HFF-Myc (cell line): ENCODE measurements at regions not wholly inside any gene's neighbourhood (a gene's known extent, or its start where the extent isn't known, plus 50 kb on each side); places are given as distances from the start of the nearest gene placed in this dataset.

ENCODE experiments used
- DNase-seq: peaks from one replicate; pipeline ENCODE4 v3.0.0-alpha.2; 2011; ENCODE audit warnings: low read depth; ENCODE audit errors: extremely low read depth
- H3K4me3 ChIP-seq: replicated peaks from 2 replicates; pipeline ENCODE4 v1.5.1; 2011; ENCODE audit warnings: low read depth, mild to moderate bottlenecking, control low read depth, low read length
- CTCF ChIP-seq: IDR thresholded peaks from 2 replicates; pipeline ENCODE4 v1.5.1; 2012; ENCODE audit warnings: mild to moderate bottlenecking, low read depth, low read length, control low read depth; ENCODE audit errors: missing control alignments

DNA sequence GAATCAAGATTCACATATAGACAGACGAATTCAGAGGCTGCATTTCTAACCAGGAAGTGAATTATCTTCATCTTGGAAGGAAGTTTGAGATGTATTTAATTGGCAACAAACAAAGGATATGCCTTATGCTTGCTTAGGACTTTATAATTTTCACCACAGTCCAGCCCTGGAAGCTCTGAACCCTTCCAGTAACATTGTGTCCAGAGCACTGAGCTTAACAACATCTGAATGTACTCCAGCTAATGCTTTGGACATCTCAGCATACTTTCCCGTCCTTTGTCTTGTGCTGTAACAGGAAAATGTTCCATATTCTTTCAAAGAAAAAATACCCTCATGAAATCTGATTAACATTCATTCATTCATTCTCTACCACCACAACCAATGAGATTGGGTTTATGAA is 136.3 kb upstream of the SPATS2L start:
- TF ChIP-seq CTCF = no peak
- H3K4me3 ChIP-seq = no peak overlapping the region
- DNase-seq = no peak

GRCh38 chr2:200171731-200172482 is 134.6 kb upstream of the SPATS2L start:
- TF ChIP-seq CTCF = no peak
- no peak for DNase-seq
- no peak overlapping the region for H3K4me3 ChIP-seq

DNA sequence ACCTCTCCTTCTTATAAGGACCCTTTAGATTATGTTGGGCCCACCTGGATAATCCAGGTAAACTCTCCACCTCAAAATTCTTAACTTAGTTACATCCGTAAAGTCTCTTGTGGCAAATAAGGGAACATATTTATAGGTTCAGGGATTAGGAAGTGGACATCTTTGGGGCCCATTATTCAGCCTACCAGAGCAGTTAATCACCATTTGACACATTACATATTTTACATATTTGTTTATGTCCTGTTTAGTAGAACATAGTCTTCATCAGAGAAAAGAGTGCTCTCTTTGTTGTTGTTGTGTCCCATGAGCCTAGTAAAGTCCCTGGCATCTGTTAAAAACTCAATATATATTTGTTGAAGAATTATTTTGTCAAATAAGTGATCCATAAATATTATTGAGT is 134.0 kb upstream of the SPATS2L start:
- H3K4me3 ChIP-seq = no peak overlapping the region
- TF ChIP-seq CTCF = no peak
- no peak for DNase-seq

GRCh38 chr2:200172944-200173581 is 133.4 kb upstream of the SPATS2L start:
- no peak for TF ChIP-seq CTCF
- no peak overlapping the region for H3K4me3 ChIP-seq
- peak; percentile 89 for DNase-seq

DNA sequence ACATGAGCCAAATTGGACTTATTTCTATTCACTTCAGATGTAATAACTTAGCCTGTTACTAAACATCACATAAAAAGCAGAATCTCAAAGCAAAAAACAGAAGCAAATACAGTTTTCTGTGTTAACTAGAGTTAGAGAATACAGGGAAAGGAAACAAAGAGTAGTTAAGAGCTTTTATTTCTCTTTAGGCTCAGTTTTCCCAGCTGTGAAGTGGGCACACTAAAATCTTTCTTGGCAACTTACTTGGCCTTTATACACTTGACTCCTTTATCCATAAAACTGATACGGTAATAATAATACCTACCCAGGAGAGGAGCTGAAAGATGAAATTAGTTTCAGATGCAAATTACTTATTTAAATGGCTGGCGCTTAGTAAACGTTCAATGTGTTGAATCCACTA is 132.8 kb upstream of the SPATS2L start:
- no peak overlapping the region for H3K4me3 ChIP-seq
- no peak for TF ChIP-seq CTCF
- DNase-seq = no peak

DNA sequence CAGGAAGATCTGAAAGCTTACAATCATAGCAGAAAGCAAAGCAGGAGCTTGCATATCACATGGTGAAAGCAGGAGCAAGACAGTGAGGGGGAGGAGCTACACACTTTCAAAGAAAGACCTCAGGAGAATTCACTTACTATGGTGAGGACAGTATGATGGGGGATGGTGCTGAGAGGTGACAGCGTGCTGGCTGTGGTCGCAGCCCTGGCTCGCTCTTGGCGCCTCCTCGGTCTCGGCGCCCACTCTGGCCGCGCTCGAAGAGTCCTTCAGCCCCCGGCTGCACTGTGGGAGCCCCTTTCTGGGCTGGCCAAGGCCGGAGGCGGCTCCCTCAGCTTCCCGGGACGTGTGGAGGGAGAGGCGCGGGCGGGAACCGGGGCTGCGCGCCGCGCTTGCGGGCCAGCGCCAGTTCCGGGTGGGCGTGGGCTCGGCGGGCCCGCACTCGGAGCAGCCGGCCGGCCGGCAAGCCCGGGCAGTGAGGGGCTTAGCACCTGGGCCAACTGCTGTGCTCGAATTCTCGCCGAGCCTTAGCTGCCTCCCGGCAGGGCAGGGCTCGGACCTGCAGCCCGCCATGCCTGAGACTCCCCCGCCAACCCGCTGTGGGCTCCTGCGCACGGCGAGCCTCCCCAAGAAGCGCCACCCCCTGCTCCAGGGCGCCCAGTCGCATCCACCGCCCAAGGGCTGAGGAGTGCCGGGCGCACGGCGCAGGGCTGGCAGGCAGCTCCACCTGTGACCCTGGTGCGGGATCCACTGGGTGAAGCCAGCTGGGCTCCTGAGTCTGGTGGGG is 131.9 kb upstream of the SPATS2L start:
- no peak overlapping the region for H3K4me3 ChIP-seq
- DNase-seq = no peak
- no peak for TF ChIP-seq CTCF
